ENCODE measurements at regions not wholly inside any gene's neighbourhood (a gene's known extent, or its start where the extent isn't known, plus 50 kb on each side); places are given as distances from the start of the nearest gene placed in this dataset.

GRCh38 chr1:194081444-194081843, 895.0 kb upstream of the B3GALT2 start:
- no peak overlapping the region for H3K4me3 ChIP-seq (ENCODE audit: low read depth, low read length)
- Mint-ChIP-seq H3K27me3 (ENCODE audit: insufficient read depth, unreplicated experiment) (no peaks in the 10 kb centered on the region), H3K4me3 (ENCODE audit: unreplicated experiment) (no peak overlapping the region), H3K4me1 (ENCODE audit: low read depth, unreplicated experiment) (no peaks in the 10 kb centered on the region), H3K27ac (ENCODE audit: unreplicated experiment) (no peak overlapping the region), H3K9me3 (ENCODE audit: unreplicated experiment) (no peaks in the 10 kb centered on the region), H3K36me3 (ENCODE audit: insufficient read depth, unreplicated experiment) (no peaks in the 10 kb centered on the region)
- no TSS peak for BruUV-seq (replicated peaks)
- intact Hi-C loops (cut with micrococcal nuclease; ENCODE audit: unreplicated experiment) = no loop called here
- H3K27me3 ChIP-seq (replicated peaks; ENCODE audit: control insufficient read depth, insufficient read depth, low read length) = no peaks in the 10 kb centered on the region
- ChIA-PET POLR2A (no interaction called here), CTCF (no interaction called here)
- no peaks in the 10 kb centered on the region for H3K36me3 ChIP-seq (ENCODE audit: control insufficient read depth, insufficient read depth, low read length)
- H3K9me3 ChIP-seq = no peaks in the 10 kb centered on the region
- TF ChIP-seq CTCF (IDR thresholded peaks at IDR 0.05; ENCODE audit: insufficient read depth in 1 of 2, low read depth in 1 of 2, low read length in 1 of 2, severe bottlenecking in 1 of 2, unreplicated experiment in 1 of 2) = no peak
- DNase-seq = no peak
- no peaks in the 10 kb centered on the region for H3K4me1 ChIP-seq

DNA sequence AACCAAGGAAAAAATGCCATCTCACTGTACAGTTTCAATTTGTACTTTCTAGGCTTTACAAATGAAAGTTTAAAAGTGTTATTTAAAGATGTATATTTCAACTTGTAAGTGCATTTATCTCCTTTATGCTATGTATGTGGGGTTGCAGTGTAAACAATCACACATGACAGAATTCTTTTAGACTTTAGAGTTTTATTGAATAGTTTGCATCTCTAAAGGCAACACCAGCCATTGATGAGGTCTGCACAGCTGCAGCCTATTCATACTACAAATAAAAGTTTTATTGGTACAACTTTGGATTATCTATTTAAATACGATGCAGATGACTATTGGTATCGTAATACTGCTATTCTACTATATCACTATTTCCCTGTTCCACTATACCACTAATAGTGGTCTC, 894.4 kb upstream of the B3GALT2 start:
- Mint-ChIP-seq H3K4me1 (ENCODE audit: low read depth, unreplicated experiment) (no peaks in the 10 kb centered on the region), H3K4me3 (ENCODE audit: unreplicated experiment) (no peak overlapping the region), H3K27ac (ENCODE audit: unreplicated experiment) (no peak overlapping the region), H3K36me3 (ENCODE audit: insufficient read depth, unreplicated experiment) (no peaks in the 10 kb centered on the region), H3K27me3 (ENCODE audit: insufficient read depth, unreplicated experiment) (no peaks in the 10 kb centered on the region), H3K9me3 (ENCODE audit: unreplicated experiment) (no peaks in the 10 kb centered on the region)
- no peaks in the 10 kb centered on the region for H3K36me3 ChIP-seq (ENCODE audit: control insufficient read depth, insufficient read depth, low read length)
- ChIA-PET CTCF (no interaction called here), POLR2A (no interaction called here)
- intact Hi-C loops (cut with micrococcal nuclease; ENCODE audit: unreplicated experiment) = no loop called here
- BruUV-seq (replicated peaks) = no TSS peak
- no peak for TF ChIP-seq CTCF (IDR thresholded peaks at IDR 0.05; ENCODE audit: insufficient read depth in 1 of 2, low read depth in 1 of 2, low read length in 1 of 2, severe bottlenecking in 1 of 2, unreplicated experiment in 1 of 2)
- H3K4me3 ChIP-seq (ENCODE audit: low read depth, low read length) = no peak overlapping the region
- no peaks in the 10 kb centered on the region for H3K27me3 ChIP-seq (replicated peaks; ENCODE audit: control insufficient read depth, insufficient read depth, low read length)
- no peaks in the 10 kb centered on the region for H3K9me3 ChIP-seq
- no peak for DNase-seq
- no peaks in the 10 kb centered on the region for H3K4me1 ChIP-seq

DNA sequence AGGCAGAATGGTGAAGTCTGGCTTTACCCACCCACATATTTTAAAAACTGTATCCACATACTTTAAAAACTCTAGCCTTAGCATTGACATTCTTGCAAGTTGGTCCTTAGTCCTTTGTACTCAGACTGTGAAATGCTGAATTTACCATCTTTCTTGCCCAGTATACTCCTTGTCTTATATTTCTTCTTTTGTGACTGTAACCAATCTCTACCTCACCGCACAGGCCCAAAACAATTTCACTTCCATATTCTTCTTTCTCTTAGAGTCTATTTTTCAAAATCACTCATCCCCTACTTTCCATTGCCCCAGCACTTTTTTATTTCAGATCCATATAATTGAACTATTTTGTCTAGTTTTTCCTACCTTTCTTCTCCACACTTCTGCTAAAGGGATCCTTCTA, 892.4 kb upstream of the B3GALT2 start:
- no peak overlapping the region for H3K4me3 ChIP-seq (ENCODE audit: low read depth, low read length)
- no peak for DNase-seq
- Mint-ChIP-seq H3K4me3 (ENCODE audit: unreplicated experiment) (no peak overlapping the region), H3K9me3 (ENCODE audit: unreplicated experiment) (no peaks in the 10 kb centered on the region), H3K36me3 (ENCODE audit: insufficient read depth, unreplicated experiment) (no peaks in the 10 kb centered on the region), H3K4me1 (ENCODE audit: low read depth, unreplicated experiment) (no peaks in the 10 kb centered on the region), H3K27me3 (ENCODE audit: insufficient read depth, unreplicated experiment) (peaks cover 2% of the 10 kb centered on the region), H3K27ac (ENCODE audit: unreplicated experiment) (no peak overlapping the region)
- intact Hi-C loops (cut with micrococcal nuclease; ENCODE audit: unreplicated experiment) = no loop called here
- CTCF ChIA-PET = no interaction called here
- H3K27me3 ChIP-seq (replicated peaks; ENCODE audit: control insufficient read depth, insufficient read depth, low read length) = no peaks in the 10 kb centered on the region
- no peaks in the 10 kb centered on the region for H3K4me1 ChIP-seq
- no peaks in the 10 kb centered on the region for H3K9me3 ChIP-seq
- TF ChIP-seq CTCF (IDR thresholded peaks at IDR 0.05; ENCODE audit: insufficient read depth in 1 of 2, low read depth in 1 of 2, low read length in 1 of 2, severe bottlenecking in 1 of 2, unreplicated experiment in 1 of 2) = no peak
- BruUV-seq (replicated peaks) = no TSS peak
- H3K36me3 ChIP-seq (ENCODE audit: control insufficient read depth, insufficient read depth, low read length) = no peaks in the 10 kb centered on the region
- POLR2A ChIA-PET = no interaction called here
